ENCODE measurements at regions not wholly inside any gene's neighbourhood (a gene's known extent, or its start where the extent isn't known, plus 50 kb on each side); places are given as distances from the start of the nearest gene placed in this dataset.
"Not testable (repeated sequence)": the region's sequence is repeated elsewhere in the genome, so short reads cannot be mapped to it uniquely, and the experiment has no call there.

- DNase-seq, result no peak
These were observed 544.1 kb downstream of the XPNPEP1 start for GRCh38 chr10:109379186-109379585.

GRCh38 chr10:109374215-109374614, 549.1 kb downstream of the XPNPEP1 start:
- no peak for DNase-seq

- DNase-seq, result no peak
These were observed 564.0 kb downstream of the XPNPEP1 start for GRCh38 chr10:109359316-109359715.

GRCh38 chr10:109358325-109358724, 565.0 kb downstream of the XPNPEP1 start:
- DNase-seq, result no peak

- DNase-seq, result no peak
These were observed 575.0 kb downstream of the XPNPEP1 start for GRCh38 chr10:109348324-109348723.

GRCh38 chr10:109343293-109343692, 580.0 kb downstream of the XPNPEP1 start:
- DNase-seq, result no peak

- no peak for DNase-seq
These were observed 581.3 kb downstream of the XPNPEP1 start for GRCh38 chr10:109341986-109342385.

GRCh38 chr10:109328001-109328400, 595.3 kb downstream of the XPNPEP1 start:
- DNase-seq, result no peak

- no peak for DNase-seq
These were observed 596.0 kb downstream of the XPNPEP1 start for GRCh38 chr10:109327266-109327665.

GRCh38 chr10:109324721-109325120, 598.6 kb downstream of the XPNPEP1 start:
- no peak for DNase-seq

GRCh38 chr10:109317746-109318366, 605.5 kb downstream of the XPNPEP1 start:
- DNase-seq, result no peak

GRCh38 chr10:109314016-109314415, 609.3 kb downstream of the XPNPEP1 start:
- DNase-seq, result not testable (repeated sequence)

- DNase-seq, result not testable (repeated sequence)
These were observed 610.8 kb downstream of the XPNPEP1 start for GRCh38 chr10:109312555-109312954.

GRCh38 chr10:109308971-109309370, 614.3 kb downstream of the XPNPEP1 start:
- DNase-seq, result no peak

- DNase-seq, result not testable (repeated sequence)
These were observed 616.2 kb downstream of the XPNPEP1 start for GRCh38 chr10:109307102-109307501.

GRCh38 chr10:109306698-109307097, 616.6 kb downstream of the XPNPEP1 start:
- no peak for DNase-seq

GRCh38 chr10:109287858-109288257, 635.5 kb downstream of the XPNPEP1 start:
- no peak for DNase-seq

- DNase-seq, result no peak
These were observed 640.8 kb downstream of the XPNPEP1 start for GRCh38 chr10:109282510-109282909.

GRCh38 chr10:109281347-109281746, 642.0 kb downstream of the XPNPEP1 start:
- DNase-seq, result no peak

GRCh38 chr10:109280837-109281236, 642.5 kb downstream of the XPNPEP1 start:
- no peak for DNase-seq

GRCh38 chr10:109277456-109277855, 645.9 kb downstream of the XPNPEP1 start:
- DNase-seq, result no peak

GRCh38 chr10:109275960-109276359, 647.4 kb downstream of the XPNPEP1 start:
- DNase-seq, result no peak

- no peak for DNase-seq
These were observed 648.6 kb downstream of the XPNPEP1 start for GRCh38 chr10:109274681-109275080.

- DNase-seq, result no peak
These were observed 653.1 kb downstream of the XPNPEP1 start for GRCh38 chr10:109270173-109270572.

GRCh38 chr10:109264004-109264403, 659.3 kb downstream of the XPNPEP1 start:
- no peak for DNase-seq

All from cerebellar nuclear complex (tissue), 1 donor.